PC-9 (cell line): ENCODE measurements at regions not wholly inside any gene's neighbourhood (a gene's known extent, or its start where the extent isn't known, plus 50 kb on each side); places are given as distances from the start of the nearest gene placed in this dataset.

ENCODE experiments used
- EZH2 ChIP-seq: fragments of 200-600 bp; sonication (generic); IDR thresholded peaks from 2 replicates; pipeline ENCODE4 v1.8.0; 2017; ENCODE audit warnings: antibody characterized with exemption, low read depth
- TF ChIP-seq, protein P1 (sequence below): fragments of 200-600 bp; sonication (generic); conservative IDR thresholded peaks from 2 replicates; pipeline ENCODE4 v1.6.1; 2017; ENCODE audit warnings: mixed run types, antibody characterized with exemption, mild to moderate bottlenecking, moderate library complexity

DNA sequence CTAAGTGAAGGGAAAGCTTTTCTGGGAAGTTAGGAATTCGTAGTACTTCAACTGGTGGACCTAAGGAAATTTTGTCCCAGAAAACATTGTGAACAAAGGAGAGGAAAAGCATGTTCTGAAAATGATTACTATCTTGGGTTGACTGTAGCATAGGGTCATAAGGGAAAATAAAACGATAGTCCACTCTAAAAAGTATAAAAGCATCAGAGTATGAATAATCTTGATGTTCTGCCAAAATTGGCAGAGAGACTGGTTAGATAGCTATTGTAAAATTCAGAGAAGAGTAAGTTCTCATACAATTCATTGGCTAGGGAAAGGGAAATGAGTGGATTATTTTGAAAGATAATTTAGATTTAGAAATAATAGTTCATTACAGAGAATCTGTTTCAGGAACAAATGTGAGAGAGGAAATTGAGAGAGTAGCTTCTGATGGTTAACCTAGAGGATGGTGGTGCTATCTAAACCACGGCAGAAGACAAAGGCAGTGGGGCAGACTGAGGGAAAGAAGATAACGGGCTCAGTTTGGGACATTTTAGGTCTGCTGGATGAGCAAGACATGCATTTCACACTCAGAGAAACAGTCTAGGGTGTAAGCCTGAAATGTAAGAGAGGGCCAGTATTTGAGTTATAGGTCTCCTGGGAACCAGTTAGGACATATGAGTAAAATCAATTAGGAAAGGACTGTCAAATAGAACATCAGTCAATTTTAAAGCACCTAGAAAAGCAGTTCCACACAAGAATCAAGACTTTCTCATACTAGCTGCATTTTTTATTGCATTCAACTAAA lies 799.3 kb upstream of the CXADR start:
- TF ChIP-seq, protein P1, sequence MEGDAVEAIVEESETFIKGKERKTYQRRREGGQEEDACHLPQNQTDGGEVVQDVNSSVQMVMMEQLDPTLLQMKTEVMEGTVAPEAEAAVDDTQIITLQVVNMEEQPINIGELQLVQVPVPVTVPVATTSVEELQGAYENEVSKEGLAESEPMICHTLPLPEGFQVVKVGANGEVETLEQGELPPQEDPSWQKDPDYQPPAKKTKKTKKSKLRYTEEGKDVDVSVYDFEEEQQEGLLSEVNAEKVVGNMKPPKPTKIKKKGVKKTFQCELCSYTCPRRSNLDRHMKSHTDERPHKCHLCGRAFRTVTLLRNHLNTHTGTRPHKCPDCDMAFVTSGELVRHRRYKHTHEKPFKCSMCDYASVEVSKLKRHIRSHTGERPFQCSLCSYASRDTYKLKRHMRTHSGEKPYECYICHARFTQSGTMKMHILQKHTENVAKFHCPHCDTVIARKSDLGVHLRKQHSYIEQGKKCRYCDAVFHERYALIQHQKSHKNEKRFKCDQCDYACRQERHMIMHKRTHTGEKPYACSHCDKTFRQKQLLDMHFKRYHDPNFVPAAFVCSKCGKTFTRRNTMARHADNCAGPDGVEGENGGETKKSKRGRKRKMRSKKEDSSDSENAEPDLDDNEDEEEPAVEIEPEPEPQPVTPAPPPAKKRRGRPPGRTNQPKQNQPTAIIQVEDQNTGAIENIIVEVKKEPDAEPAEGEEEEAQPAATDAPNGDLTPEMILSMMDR: no peak
- no peak for TF ChIP-seq EZH2
